H1 (cell line): ENCODE measurements at regions not wholly inside any gene's neighbourhood (a gene's known extent, or its start where the extent isn't known, plus 50 kb on each side); places are given as distances from the start of the nearest gene placed in this dataset.

Experiments used
- CTCF ChIA-PET: fragments of 300-600 bp; sonication (Branson Sonifier 250); formaldehyde crosslinking; loops from one replicate; lab custom pipeline; 2021; ENCODE audit not compliant: partially characterized antibody; lab: Charles Lee
- POLR2A ChIA-PET: fragments of 300-600 bp; sonication (Branson Sonifier 250); formaldehyde crosslinking; loops from one replicate; lab custom pipeline; 2021; ENCODE audit warnings: inconsistent platforms; ENCODE audit not compliant: partially characterized antibody; lab: Charles Lee
- DNase-seq, 2 experiments: peaks; one replicate each; pipeline versions ENCODE4 v3.0.0 to v3.0.0-alpha.2; 2010 to 2022; ENCODE audit warnings: low spot score in 2 of 2, low read depth in 1 of 2, mixed read lengths in 1 of 2
- FAIRE-seq: peaks from 2 replicates; lab custom pipeline; 2011; peaks lifted over from hg19 to GRCh38; lab: Jason Lieb, UNC
- H2AFZ ChIP-seq: 2 replicates; pipeline ENCODE4 v1.8.1; 2012; ENCODE audit warnings: low read length, inconsistent platforms
- H2AK5ac ChIP-seq: 2 replicates; pipeline ENCODE4 v1.6.1; 2013; ENCODE audit warnings: low read depth, low read length
- H2BK120ac ChIP-seq: replicated peaks from 2 replicates; pipeline ENCODE3; 2013; ENCODE audit warnings: low read depth, low read length, inconsistent platforms
- H2BK12ac ChIP-seq: 2 replicates; pipeline ENCODE4 v1.6.1; 2013; ENCODE audit warnings: low read depth, low read length
- H2BK15ac ChIP-seq: 2 replicates; pipeline ENCODE4 v1.6.1; 2013; ENCODE audit warnings: low read length
- H2BK20ac ChIP-seq: 2 replicates; pipeline ENCODE4 v1.6.1; 2013; ENCODE audit warnings: low read length
- H2BK5ac ChIP-seq: 2 replicates; pipeline ENCODE4 v1.6.1; 2013; ENCODE audit warnings: low read depth, low read length
- H3K14ac ChIP-seq: 2 replicates; pipeline ENCODE4 v1.6.1; 2013; ENCODE audit warnings: inconsistent platforms; ENCODE audit not compliant: insufficient read length
- H3K18ac ChIP-seq: 2 replicates; pipeline ENCODE4 v1.6.1; 2013; ENCODE audit warnings: low read length; ENCODE audit errors: extremely low read depth
- H3K23ac ChIP-seq: 2 replicates; pipeline ENCODE4 v1.6.1; 2013; ENCODE audit warnings: inconsistent platforms; ENCODE audit not compliant: insufficient read length
- H3K23me2 ChIP-seq: 2 replicates; pipeline ENCODE4 v1.6.1; 2013; ENCODE audit warnings: low read depth, low read length
- H3K27ac ChIP-seq: 2 replicates; pipeline ENCODE4 v1.6.1; 2011; ENCODE audit warnings: low read depth, low read length, inconsistent platforms
- H3K27me3 ChIP-seq, 4 experiments: replicated peaks in 1 of 4; 1 replicate in 1 of 4; 2 replicates in 3 of 4; pipeline versions ENCODE4 v1.6.1 to v1.8.1; 2011 to 2013; ENCODE audit warnings: low read length in 3 of 4, mild to moderate bottlenecking in 3 of 4, inconsistent platforms in 2 of 4, mixed read lengths in 2 of 4, moderate library complexity in 1 of 4; ENCODE audit not compliant: control insufficient read depth in 3 of 4, insufficient read depth in 3 of 4; ENCODE audit errors: extremely low read depth in 1 of 4
- H3K36me3 ChIP-seq, 4 experiments: 2 replicates each; pipeline versions ENCODE4 v1.6.1 to v1.8.1; 2011 to 2013; ENCODE audit warnings: mild to moderate bottlenecking in 4 of 4, low read length in 3 of 4, moderate library complexity in 2 of 4, control low read depth in 1 of 4, inconsistent platforms in 1 of 4; ENCODE audit not compliant: insufficient read depth in 4 of 4, control insufficient read depth in 2 of 4
- H3K4ac ChIP-seq: replicated peaks from 2 replicates; pipeline ENCODE3; 2013; ENCODE audit warnings: low read length, low read depth, mixed read lengths, inconsistent platforms; ENCODE audit not compliant: insufficient read length
- H3K4me1 ChIP-seq, 4 experiments: replicated peaks in 1 of 4; 1 replicate in 1 of 4; 2 replicates in 3 of 4; pipeline versions ENCODE4 v1.6.1 to v1.8.1; 2011 to 2013; ENCODE audit warnings: low read length in 3 of 4, inconsistent platforms in 2 of 4, mixed read lengths in 1 of 4; ENCODE audit not compliant: insufficient read depth in 4 of 4, control insufficient read depth in 3 of 4
- H3K4me2 ChIP-seq, 2 experiments: 2 replicates each; pipeline versions ENCODE4 v1.6.1 to v1.8.1; 2011 to 2013; ENCODE audit warnings: low read depth in 2 of 2, low read length in 2 of 2, control low read depth in 1 of 2, inconsistent platforms in 1 of 2, mild to moderate bottlenecking in 1 of 2; ENCODE audit not compliant: insufficient read depth in 1 of 2
- H3K4me3 ChIP-seq, 4 experiments: fragments of 200-600, 300-600 bp in 1 of 4; sonication (generic), shearing (Covaris generic), sonication (Bioruptor Twin) in 1 of 4; 2 replicates each; pipeline versions ENCODE4 v1.5.1 to v1.8.1; 2011 to 2016; ENCODE audit warnings: low read length in 4 of 4, low read depth in 3 of 4, control low read depth in 2 of 4, inconsistent platforms in 2 of 4, mild to moderate bottlenecking in 2 of 4, mixed read lengths in 1 of 4, moderate library complexity in 1 of 4; ENCODE audit not compliant: insufficient read depth in 2 of 4; ENCODE audit errors: extremely low read depth in 1 of 4
- H3K56ac ChIP-seq: replicated peaks from 2 replicates; pipeline ENCODE3; 2013; ENCODE audit warnings: low read depth, mild to moderate bottlenecking, mixed read lengths, low read length, inconsistent platforms; ENCODE audit not compliant: insufficient read length
- H3K79me1 ChIP-seq: 2 replicates; pipeline ENCODE4 v1.6.1; 2013; ENCODE audit warnings: low read depth, low read length, control low read depth
- H3K79me2 ChIP-seq, 2 experiments: 2 replicates each; pipeline versions ENCODE4 v1.6.1 to v1.8.1; 2012 to 2013; ENCODE audit warnings: low read length in 2 of 2, mild to moderate bottlenecking in 2 of 2, inconsistent platforms in 1 of 2; ENCODE audit not compliant: insufficient read depth in 2 of 2, control insufficient read depth in 1 of 2
- H3K9ac ChIP-seq, 4 experiments: replicated peaks in 1 of 4; 1 replicate in 1 of 4; 2 replicates in 3 of 4; pipeline versions ENCODE4 v1.6.1 to v1.8.1; 2011 to 2013; ENCODE audit warnings: low read depth in 3 of 4, low read length in 3 of 4, control low read depth in 2 of 4, mild to moderate bottlenecking in 2 of 4, moderate library complexity in 2 of 4, inconsistent platforms in 1 of 4; ENCODE audit errors: extremely low read depth in 1 of 4
- H3K9me3 ChIP-seq, 2 experiments: 2 replicates each; pipeline versions ENCODE4 v1.6.1 to v1.8.1; 2012 to 2013; ENCODE audit warnings: mild to moderate bottlenecking in 2 of 2, moderate library complexity in 2 of 2, control low read depth in 1 of 2, inconsistent platforms in 1 of 2, low read depth in 1 of 2, low read length in 1 of 2, mixed read lengths in 1 of 2; ENCODE audit not compliant: insufficient read depth in 2 of 2
- H4K20me1 ChIP-seq, 2 experiments: replicated peaks in 1 of 2; 2 replicates each; pipeline versions ENCODE3 to v1.8.1; 2011 to 2013; ENCODE audit warnings: inconsistent platforms in 2 of 2, low read length in 2 of 2, mild to moderate bottlenecking in 1 of 2; ENCODE audit not compliant: insufficient read depth in 2 of 2, control insufficient read depth in 1 of 2
- H4K5ac ChIP-seq: 2 replicates; pipeline ENCODE4 v1.6.1; 2013; ENCODE audit warnings: low read length, low read depth, mixed read lengths, inconsistent platforms; ENCODE audit not compliant: insufficient read length
- H4K8ac ChIP-seq: 2 replicates; pipeline ENCODE4 v1.8.0; 2013; ENCODE audit warnings: mild to moderate bottlenecking, moderate library complexity, low read length, inconsistent platforms; ENCODE audit not compliant: insufficient read depth; ENCODE audit errors: extremely low read depth
- H4K91ac ChIP-seq: replicated peaks from 2 replicates; pipeline ENCODE3; 2013; ENCODE audit warnings: low read length, mixed read lengths, inconsistent platforms; ENCODE audit not compliant: insufficient read length
- CBX5 ChIP-seq: fragments of 300-800, 300-1000 bp; sonication (generic); IDR thresholded peaks from 2 replicates; pipeline ENCODE4 v1.7.1; 2016; ENCODE audit warnings: antibody characterized with exemption, low read length, low read depth
- ZNF274 ChIP-seq: IDR thresholded peaks from 2 replicates; pipeline ENCODE4 v1.7.0; 2012; ENCODE audit warnings: low read length, borderline replicate concordance; ENCODE audit errors: extremely low read depth
- WGBS, 2 experiments: shearing (Covaris generic) in 1 of 2; methylation state at CpG; one replicate each; pipeline versions ENCODE4 v1.1.6 to v1.1.7; 2013 to 2015; ENCODE audit warnings: low lambda C conversion rate in 2 of 2, mixed read lengths in 2 of 2, inconsistent platforms in 1 of 2, low coverage in 1 of 2, missing lambda C conversion rate in 1 of 2; ENCODE audit not compliant: insufficient replicate concordance in 2 of 2, insufficient coverage in 1 of 2, insufficient read length in 1 of 2; ENCODE audit errors: extremely low coverage in 1 of 2, missing lambda C conversion rate in 1 of 2; 5-methylcytosine and 5-hydroxymethylcytosine counted together
- TF ChIP-seq, protein P1 (sequence below): IDR thresholded peaks from 2 replicates; pipeline ENCODE4 v1.6.1; 2012; ENCODE audit warnings: inconsistent platforms
- TF ChIP-seq, protein P2 (sequence below): IDR thresholded peaks from 2 replicates; pipeline ENCODE4 v1.6.1; 2012; ENCODE audit warnings: inconsistent platforms
- TF ChIP-seq, protein P3 (sequence below): IDR thresholded peaks from 2 replicates; pipeline ENCODE4 v1.6.1; 2011; ENCODE audit warnings: low read length, improper control_type of control experiment

DNA sequence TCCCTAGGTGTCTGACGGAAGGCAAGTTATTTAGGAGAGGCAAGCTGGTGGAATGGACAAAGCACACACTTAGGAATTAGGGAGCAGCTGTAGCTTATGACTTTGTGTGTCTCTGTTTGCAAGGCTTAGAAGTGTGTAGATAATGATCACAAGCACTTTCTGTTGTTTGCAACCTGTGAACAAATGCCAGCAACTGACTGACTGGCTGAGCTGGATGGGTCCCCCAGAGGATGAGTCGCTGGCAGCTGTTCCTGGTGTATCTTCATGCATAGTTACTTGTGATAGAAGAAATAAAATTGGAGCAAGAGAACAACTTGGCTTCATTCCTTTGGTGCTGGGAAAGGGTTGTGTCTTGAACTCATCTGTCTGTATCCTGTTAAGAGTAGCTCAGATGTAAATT, 64.2 kb upstream of the BEND4 start:
- Histone ChIP-seq H3K4me1 (no peaks in the 10 kb centered on the region), H3K27me3 (no peaks in the 10 kb centered on the region), H3K9me3 (no peaks in the 10 kb centered on the region), H3K36me3 (no peaks in the 10 kb centered on the region), H2BK120ac (no peak overlapping the region), H2BK15ac (no peak overlapping the region), H3K4ac (no peak overlapping the region), H2BK12ac (no peak overlapping the region), H3K23me2 (no peaks in the 10 kb centered on the region), H3K4me2 (no peak overlapping the region), H2BK5ac (no peak overlapping the region), H4K5ac (no peak overlapping the region), H3K79me2 (no peaks in the 10 kb centered on the region), H4K8ac (no peak overlapping the region), H2AK5ac (no peak overlapping the region), H3K4me3 (no peak overlapping the region), H2BK20ac (no peak overlapping the region), H3K14ac (no peak overlapping the region), H3K23ac (no peak overlapping the region), H4K91ac (no peak overlapping the region), H3K56ac (no peak overlapping the region), H3K18ac (no peak overlapping the region), H2AFZ (no peak overlapping the region), H3K27ac (no peak overlapping the region), H3K9ac (no peak overlapping the region), H3K79me1 (no peaks in the 10 kb centered on the region), H4K20me1 (no peaks in the 10 kb centered on the region)
- 87% methylated on average over 2 of the region's 2 CpGs; no CpG with 5 or more reads in 1 of the 2 experiments for WGBS, 2 experiments
- ChIA-PET CTCF (interaction anchor here (0.8 kb wide), 2 partner anchors 33 to 286 kb away, joined by 3 read pairs; no protein-coding TSS in a partner anchor), POLR2A (interaction anchor here (1.1 kb wide), 1 partner anchor 16 kb away, joined by 3 read pairs; no protein-coding TSS in a partner anchor)
- DNase-seq (no peak), FAIRE-seq (peak; percentile 19)
- TF ChIP-seq ZNF274 = no peak
- TF ChIP-seq CBX5 = no peak
- TF ChIP-seq, protein P1, sequence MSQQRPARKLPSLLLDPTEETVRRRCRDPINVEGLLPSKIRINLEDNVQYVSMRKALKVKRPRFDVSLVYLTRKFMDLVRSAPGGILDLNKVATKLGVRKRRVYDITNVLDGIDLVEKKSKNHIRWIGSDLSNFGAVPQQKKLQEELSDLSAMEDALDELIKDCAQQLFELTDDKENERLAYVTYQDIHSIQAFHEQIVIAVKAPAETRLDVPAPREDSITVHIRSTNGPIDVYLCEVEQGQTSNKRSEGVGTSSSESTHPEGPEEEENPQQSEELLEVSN = no peak
- TF ChIP-seq, protein P2, sequence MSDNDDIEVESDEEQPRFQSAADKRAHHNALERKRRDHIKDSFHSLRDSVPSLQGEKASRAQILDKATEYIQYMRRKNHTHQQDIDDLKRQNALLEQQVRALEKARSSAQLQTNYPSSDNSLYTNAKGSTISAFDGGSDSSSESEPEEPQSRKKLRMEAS = no peak
- TF ChIP-seq, protein P3, sequence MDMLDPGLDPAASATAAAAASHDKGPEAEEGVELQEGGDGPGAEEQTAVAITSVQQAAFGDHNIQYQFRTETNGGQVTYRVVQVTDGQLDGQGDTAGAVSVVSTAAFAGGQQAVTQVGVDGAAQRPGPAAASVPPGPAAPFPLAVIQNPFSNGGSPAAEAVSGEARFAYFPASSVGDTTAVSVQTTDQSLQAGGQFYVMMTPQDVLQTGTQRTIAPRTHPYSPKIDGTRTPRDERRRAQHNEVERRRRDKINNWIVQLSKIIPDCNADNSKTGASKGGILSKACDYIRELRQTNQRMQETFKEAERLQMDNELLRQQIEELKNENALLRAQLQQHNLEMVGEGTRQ = no peak
